ENCODE measurements at regions not wholly inside any gene's neighbourhood (a gene's known extent, or its start where the extent isn't known, plus 50 kb on each side); places are given as distances from the start of the nearest gene placed in this dataset.

GRCh38 chr16:9176547-9177418, 85.3 kb downstream of the HAPSTR1 start:
- H3K4me3 Mint-ChIP-seq (ENCODE audit: low read depth), result no peak overlapping the region
- no peak for DNase-seq (ENCODE audit: low spot score, unreplicated experiment)
- no peaks in the 10 kb centered on the region for H3K36me3 Mint-ChIP-seq (ENCODE audit: insufficient read depth)
- no peak for TF ChIP-seq CTCF (IDR thresholded peaks at IDR 0.05; ENCODE audit: unreplicated experiment)
- no peaks in the 10 kb centered on the region for H3K4me1 Mint-ChIP-seq (ENCODE audit: low read depth)
- no peak overlapping the region for H3K27ac Mint-ChIP-seq
- peaks cover 8% of the 10 kb centered on the region for H3K9me3 Mint-ChIP-seq (ENCODE audit: low read depth)
- H3K27me3 Mint-ChIP-seq, result no peaks in the 10 kb centered on the region

- Mint-ChIP-seq H3K4me3 (ENCODE audit: low read depth) (no peak overlapping the region), H3K27ac (no peak overlapping the region)
- TF ChIP-seq CTCF (IDR thresholded peaks at IDR 0.05; ENCODE audit: unreplicated experiment), result no peak
These were observed 86.4 kb downstream of the HAPSTR1 start for GRCh38 chr16:9177861-9178260.

GRCh38 chr16:9183682-9184353, 92.4 kb downstream of the HAPSTR1 start:
- Mint-ChIP-seq H3K27ac (no peak overlapping the region), H3K9me3 (ENCODE audit: low read depth) (peaks cover 3% of the 10 kb centered on the region), H3K4me1 (ENCODE audit: low read depth) (peaks cover 9% of the 10 kb centered on the region), H3K27me3 (peaks cover 8% of the 10 kb centered on the region), H3K4me3 (ENCODE audit: low read depth) (no peak overlapping the region), H3K36me3 (ENCODE audit: insufficient read depth) (peaks cover 2% of the 10 kb centered on the region)
- TF ChIP-seq CTCF (IDR thresholded peaks at IDR 0.05; ENCODE audit: unreplicated experiment), result no peak
- DNase-seq (ENCODE audit: low spot score, unreplicated experiment), result no peak

More at GRCh38 chr16:9177861-9178260, 86.4 kb downstream of the HAPSTR1 start:
- H3K9me3 Mint-ChIP-seq (ENCODE audit: low read depth), result peaks cover 8% of the 10 kb centered on the region
- H3K36me3 Mint-ChIP-seq (ENCODE audit: insufficient read depth), result no peaks in the 10 kb centered on the region
- H3K4me1 Mint-ChIP-seq (ENCODE audit: low read depth), result no peaks in the 10 kb centered on the region
- H3K27me3 Mint-ChIP-seq, result peaks cover 3% of the 10 kb centered on the region
- no peak for DNase-seq (ENCODE audit: low spot score, unreplicated experiment)

- peaks cover 8% of the 10 kb centered on the region for H3K27me3 Mint-ChIP-seq
- H3K4me3 Mint-ChIP-seq (ENCODE audit: low read depth), result no peak overlapping the region
- peaks cover 2% of the 10 kb centered on the region for H3K36me3 Mint-ChIP-seq (ENCODE audit: insufficient read depth)
- DNase-seq (ENCODE audit: low spot score, unreplicated experiment), result no peak
- TF ChIP-seq CTCF (IDR thresholded peaks at IDR 0.05; ENCODE audit: unreplicated experiment), result no peak
- H3K9me3 Mint-ChIP-seq (ENCODE audit: low read depth), result peaks cover 3% of the 10 kb centered on the region
- peaks cover 9% of the 10 kb centered on the region for H3K4me1 Mint-ChIP-seq (ENCODE audit: low read depth)
- H3K27ac Mint-ChIP-seq, result no peak overlapping the region
These were observed 92.9 kb downstream of the HAPSTR1 start for GRCh38 chr16:9184354-9184690.

- TF ChIP-seq CTCF (IDR thresholded peaks at IDR 0.05; ENCODE audit: unreplicated experiment), result no peak
- Mint-ChIP-seq H3K4me1 (ENCODE audit: low read depth) (peaks cover 9% of the 10 kb centered on the region), H3K27me3 (peaks cover 8% of the 10 kb centered on the region), H3K4me3 (ENCODE audit: low read depth) (no peak overlapping the region), H3K36me3 (ENCODE audit: insufficient read depth) (peaks cover 2% of the 10 kb centered on the region), H3K27ac (peak overlapping the region; percentile 14), H3K9me3 (ENCODE audit: low read depth) (peaks cover 3% of the 10 kb centered on the region)
- no peak for DNase-seq (ENCODE audit: low spot score, unreplicated experiment)
These were observed 93.9 kb downstream of the HAPSTR1 start for GRCh38 chr16:9185381-9185780.
